K562 (cell line): ENCODE measurements at regions not wholly inside any gene's neighbourhood (a gene's known extent, or its start where the extent isn't known, plus 50 kb on each side); places are given as distances from the start of the nearest gene placed in this dataset.

ENCODE experiments used
- HDAC2 ChIP-seq: fragments of 450-650 bp; IDR thresholded peaks from 2 replicates; pipeline ENCODE4 v1.6.1; 2016; ENCODE audit warnings: mild to moderate bottlenecking
- MYC ChIP-seq, 2 experiments: fragments of 250-450 bp in 1 of 2; sonication (Bioruptor Pico) in 1 of 2; IDR thresholded peaks; 2 replicates each; pipeline versions ENCODE4 v1.5.1 to v1.6.1; 2012 to 2021; ENCODE audit warnings: low read depth in 2 of 2, borderline replicate concordance in 1 of 2, improper control_type of control experiment in 1 of 2, low read length in 1 of 2, mild to moderate bottlenecking in 1 of 2, moderate library complexity in 1 of 2
- PHF8 ChIP-seq: fragments of 200-600 bp; sonication (generic); IDR thresholded peaks from 2 replicates; pipeline ENCODE4 v1.6.1; 2012; ENCODE audit warnings: mixed run types, mild to moderate bottlenecking, inconsistent platforms, low read length, moderate library complexity, borderline replicate concordance

DNA sequence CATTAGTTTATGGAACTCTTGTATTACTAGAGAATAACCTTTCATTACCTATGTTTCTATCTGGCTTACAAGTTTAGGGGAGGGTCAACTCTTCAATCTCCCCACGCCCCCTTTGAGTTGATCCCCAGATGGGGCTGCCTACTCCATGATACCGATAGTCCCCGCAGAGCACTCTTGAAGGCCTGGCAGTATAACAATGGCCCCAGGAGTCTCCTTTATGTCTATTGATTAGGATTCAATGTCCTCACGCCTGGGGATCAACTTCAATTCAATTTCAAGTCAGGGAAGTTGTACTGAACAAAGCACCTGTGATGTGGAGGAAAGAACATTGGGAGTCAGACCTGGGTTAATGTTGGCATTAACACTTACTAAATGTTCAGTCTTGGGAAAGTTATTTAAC lies 520.2 kb downstream of the METTL15 start:
- TF ChIP-seq PHF8, result no peak
- TF ChIP-seq MYC (IDR thresholded peaks at IDR 0.05; ENCODE audit: low read depth, low read length), result no peak
- no peak for TF ChIP-seq MYC (CRISPR knock-in tag; IDR thresholded peaks at IDR 0.05; ENCODE audit: borderline replicate concordance, low read depth)
- no peak for TF ChIP-seq HDAC2
